HUDEP-2 (cell line): ENCODE measurements at regions not wholly inside any gene's neighbourhood (a gene's known extent, or its start where the extent isn't known, plus 50 kb on each side); places are given as distances from the start of the nearest gene placed in this dataset.

Experiments
- DNase-seq, 76 experiments: peaks; one replicate each; lab custom pipeline; 2025; ENCODE audit not compliant: unreplicated experiment in 76 of 76; lab: John Stamatoyannopoulos, UW

- no peak for DNase-seq
Measured at GRCh38 chr2:146950911-146951310, 893.9 kb upstream of the ACVR2A start.

DNA sequence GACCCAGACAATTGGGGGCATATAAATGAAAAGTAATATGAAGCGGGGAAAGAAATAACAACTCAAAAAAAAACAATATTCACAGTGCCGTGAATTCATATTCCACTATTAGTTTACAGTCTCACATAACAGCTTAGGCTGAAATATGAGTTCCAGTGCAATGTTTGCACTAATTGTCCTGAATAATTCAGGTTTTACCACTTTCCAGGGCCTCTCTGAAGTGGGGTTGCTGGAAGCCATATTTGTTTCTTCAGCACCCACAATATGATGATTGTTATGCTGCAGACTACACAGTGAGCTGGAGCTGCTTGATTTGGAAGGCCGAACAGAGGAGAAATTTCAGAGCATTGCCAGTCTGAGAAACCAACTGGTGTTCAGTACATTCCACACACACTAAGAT lies 894.5 kb upstream of the ACVR2A start:
- no peak for DNase-seq

- no peak for DNase-seq
Measured at GRCh38 chr2:146949400-146949799, 895.4 kb upstream of the ACVR2A start.

DNA sequence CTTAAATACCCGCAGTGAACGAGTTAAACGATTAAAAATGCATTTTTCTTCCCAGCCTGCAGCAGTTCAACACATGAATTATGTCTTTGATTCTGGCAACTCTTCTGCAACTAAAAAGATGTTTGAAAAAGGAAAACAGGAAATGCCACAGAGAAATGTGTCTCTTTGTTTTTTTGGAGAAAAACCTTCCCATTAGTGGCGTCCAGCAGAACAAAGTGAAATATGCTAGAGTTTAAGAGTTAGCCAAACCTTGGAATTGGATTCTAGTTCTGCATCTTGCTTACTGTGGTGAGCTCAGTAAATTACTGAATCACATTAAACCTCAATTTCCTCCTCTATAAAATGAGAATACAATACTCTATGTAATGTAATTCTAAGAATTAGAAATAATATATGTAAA lies 900.2 kb upstream of the ACVR2A start:
- DNase-seq, result no peak

DNA sequence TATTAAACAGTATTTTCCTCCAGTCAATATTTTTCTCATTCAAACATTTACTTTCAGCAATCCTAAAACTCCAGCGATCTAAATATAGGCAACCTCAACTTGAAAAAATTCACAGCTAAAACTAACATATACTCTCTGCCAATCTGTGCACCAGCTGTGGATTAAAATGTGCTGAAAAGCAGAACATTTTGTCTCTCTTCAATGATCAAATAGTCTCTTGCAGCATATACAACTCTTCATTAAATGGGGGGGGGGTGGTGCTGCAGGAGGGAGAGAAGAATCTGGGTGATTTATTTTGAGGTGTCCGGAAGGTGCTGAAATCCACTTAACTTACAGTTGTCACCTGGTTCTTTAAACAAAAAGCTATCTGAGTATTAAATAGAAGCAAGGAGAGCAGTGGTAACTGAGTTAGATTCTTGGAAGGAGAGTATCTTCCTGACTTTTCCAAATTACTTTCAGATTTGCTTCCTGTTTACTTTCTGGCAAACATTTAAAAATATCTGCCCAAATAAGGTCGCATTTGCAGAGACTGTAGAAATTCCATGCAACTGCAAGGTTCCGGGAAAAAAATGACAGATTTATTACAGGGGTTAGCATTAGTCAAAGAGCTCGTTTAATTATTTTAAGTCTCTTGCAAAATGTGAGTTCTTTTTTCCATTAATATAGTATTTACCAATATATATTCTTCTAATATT lies 904.7 kb upstream of the ACVR2A start:
- DNase-seq, result no peak

- DNase-seq, result no peak
Measured at GRCh38 chr2:146934921-146935320, 909.9 kb upstream of the ACVR2A start.

DNA sequence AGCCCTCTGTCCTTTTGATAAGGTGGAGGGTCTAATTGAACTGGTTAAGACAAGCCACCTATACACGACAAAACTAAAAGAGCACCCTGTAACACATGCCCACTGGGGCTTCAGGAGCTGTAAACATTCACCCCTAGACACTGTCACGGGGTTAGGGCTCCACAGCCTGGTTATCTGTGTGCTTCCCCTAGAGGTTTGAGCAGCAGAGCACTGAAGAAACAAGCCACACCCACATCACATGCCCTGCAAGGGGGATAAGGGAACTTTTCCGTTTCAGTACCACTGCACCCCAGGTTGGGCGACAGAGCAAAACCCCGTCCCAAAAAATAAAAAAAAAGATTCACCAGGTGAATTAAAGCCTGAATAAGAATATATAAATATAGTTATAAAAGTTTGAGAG lies 913.7 kb upstream of the ACVR2A start:
- DNase-seq, result peak in 11 of 76 experiments; percentile 0 to 19 (median 11)

GRCh38 chr2:146927080-146927711 lies 917.6 kb upstream of the ACVR2A start:
- peak in 6 of 76 experiments; percentile 5 to 12 (median 6) for DNase-seq

DNA sequence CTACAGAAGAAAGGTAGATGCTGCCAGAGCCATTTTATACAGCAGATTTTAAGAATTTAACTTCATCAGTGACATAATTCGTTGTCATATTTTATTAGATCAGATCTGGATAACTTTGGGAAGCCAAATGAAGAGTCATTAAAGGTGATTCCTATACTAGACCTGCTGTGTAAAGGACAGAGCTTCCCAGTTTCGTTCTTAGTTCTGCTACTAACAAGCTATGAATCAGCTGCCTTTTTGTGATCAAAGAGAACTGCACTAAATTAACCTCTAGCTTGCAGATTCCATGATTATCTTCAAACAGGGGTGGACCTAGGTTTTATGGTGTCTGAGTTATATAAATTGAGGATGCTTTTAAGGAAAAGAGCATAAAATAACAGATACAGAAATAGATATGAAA lies 926.5 kb upstream of the ACVR2A start:
- no peak for DNase-seq

DNA sequence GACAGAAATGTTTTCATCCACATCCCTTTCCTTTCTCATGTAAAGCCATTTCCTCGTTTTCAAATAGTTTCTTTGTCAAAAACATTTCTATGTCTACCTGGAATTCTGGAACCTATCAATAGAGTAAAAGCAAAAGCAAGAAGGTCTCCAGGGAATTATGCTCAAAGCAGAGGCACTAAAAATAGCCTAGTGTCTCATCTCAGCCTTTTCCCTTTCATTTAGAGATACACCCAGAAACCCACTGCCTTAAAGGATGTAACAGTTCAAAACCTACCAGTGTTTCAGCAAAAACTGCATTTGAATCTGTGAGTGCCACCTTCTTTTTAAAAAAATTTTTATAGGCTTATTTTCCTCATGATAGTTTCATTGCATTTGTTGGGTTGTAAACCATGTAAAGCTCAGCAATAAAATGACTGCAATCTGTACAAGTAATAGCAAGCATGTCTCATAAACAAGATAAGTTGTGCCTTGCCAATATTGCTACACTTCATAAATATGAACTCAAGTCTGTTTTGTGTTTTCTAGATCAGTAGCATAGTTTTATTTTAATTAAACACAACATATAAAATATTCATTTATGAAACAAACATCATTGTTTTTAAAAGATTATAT lies 927.3 kb upstream of the ACVR2A start:
- no peak for DNase-seq

GRCh38 chr2:146916914-146917313 lies 927.9 kb upstream of the ACVR2A start:
- no peak for DNase-seq

DNA sequence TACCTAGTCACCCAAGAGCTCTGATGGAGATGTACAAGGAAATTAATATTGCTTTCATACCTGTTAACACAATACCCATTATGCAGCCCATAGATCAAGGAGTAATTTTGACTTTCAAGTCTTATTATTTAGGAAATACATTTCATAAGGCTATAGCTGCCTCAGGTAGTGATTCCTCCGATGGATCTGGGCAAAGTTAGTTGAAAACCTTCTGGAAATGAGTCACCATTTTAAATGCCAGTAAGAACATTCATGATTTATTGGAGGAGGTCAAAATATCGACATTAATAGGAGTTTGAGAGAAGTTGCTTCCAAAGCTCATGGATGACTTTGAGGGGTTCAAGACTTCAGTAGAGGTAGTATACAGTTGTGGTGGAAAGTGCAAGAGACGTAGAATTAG lies 931.4 kb upstream of the ACVR2A start:
- DNase-seq, result no peak

GRCh38 chr2:146912536-146912935 lies 932.3 kb upstream of the ACVR2A start:
- no peak for DNase-seq

DNA sequence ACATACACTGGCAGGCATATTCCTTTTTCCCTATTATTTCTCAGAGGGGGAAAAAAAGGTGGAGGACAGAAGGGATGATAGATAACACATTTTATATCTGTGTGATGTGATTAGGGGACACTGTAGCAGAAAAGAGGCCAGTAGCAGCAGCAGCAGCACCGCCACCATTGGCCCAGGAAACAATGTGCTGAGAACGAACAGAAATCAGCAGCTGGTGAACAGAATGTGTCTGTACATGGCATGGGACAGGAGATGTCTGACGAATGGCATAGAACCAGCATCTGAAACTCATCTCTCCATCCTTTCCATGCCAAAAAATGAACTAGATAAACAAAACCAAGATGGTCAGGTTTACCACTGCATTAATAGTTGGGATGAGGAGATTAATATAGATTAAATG lies 936.1 kb upstream of the ACVR2A start:
- DNase-seq, result no peak

DNA sequence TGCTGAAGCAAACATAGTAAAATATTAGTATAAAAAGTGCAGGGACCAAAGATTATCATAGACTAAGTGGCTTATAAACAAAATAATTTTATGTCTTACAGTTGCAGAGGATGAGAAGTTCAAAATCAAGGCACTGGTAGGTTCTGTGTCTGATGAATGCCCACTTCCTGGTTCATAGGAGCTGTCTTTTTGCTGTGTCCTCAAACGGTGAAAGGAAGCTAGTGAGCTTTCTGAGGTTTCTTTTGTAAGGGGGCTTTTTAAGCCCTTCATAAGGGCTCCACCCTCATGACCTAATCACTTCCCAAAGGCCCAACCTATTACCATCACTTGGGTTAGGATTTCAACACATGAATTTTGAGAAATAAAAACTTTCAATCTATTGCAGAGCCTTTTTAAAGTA lies 946.7 kb upstream of the ACVR2A start:
- no peak for DNase-seq

- DNase-seq, result no peak
Measured at GRCh38 chr2:146894514-146894913, 950.3 kb upstream of the ACVR2A start.

DNA sequence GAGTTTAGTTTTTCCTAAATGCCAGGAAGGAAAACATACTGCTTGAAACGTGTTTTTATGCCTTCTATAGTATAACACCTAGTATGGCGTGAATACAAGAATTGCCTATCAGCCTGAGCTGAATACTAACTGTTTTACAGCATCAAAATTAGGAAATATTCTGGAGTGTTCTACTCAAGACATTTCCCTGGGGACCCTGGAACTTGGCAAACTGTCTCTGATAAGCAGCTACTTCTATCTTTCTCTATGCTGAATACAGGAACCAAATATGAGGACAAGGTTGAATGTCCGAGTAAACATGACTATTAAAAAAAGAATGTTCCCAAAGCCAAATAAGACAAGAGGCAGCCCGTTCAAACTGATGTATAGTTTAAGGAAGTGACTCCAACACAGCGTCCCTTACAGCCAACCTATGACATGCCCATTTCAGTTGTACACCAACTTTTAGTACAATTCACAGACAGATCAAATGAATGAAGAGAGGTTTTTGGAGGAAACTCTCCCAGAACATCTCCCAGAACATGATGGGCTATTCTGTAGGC lies 951.3 kb upstream of the ACVR2A start:
- DNase-seq, result no peak

DNA sequence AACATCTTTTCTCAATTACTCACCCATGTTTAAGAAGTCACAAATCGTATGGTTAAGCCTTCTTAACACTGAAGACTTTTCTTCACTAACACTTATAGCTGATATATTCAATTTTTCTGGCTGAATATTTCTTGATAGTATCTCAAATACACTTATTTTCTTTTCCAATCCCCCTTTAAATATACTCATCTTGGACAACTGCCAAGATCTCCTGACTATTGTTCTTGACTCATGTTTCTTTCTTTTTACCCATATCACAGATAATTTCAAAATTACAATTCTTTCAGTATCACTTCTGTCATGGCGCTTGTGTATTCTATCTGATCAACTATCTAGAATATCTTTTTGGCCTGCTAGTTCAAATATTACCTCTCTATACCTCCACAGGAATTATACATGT lies 954.3 kb upstream of the ACVR2A start:
- no peak for DNase-seq

GRCh38 chr2:146879882-146880281 lies 964.9 kb upstream of the ACVR2A start:
- no peak for DNase-seq

GRCh38 chr2:146874260-146874658 lies 970.6 kb upstream of the ACVR2A start:
- DNase-seq, result no peak

GRCh38 chr2:146873646-146874259 lies 971.1 kb upstream of the ACVR2A start:
- DNase-seq, result no peak
